ENCODE measurements at regions not wholly inside any gene's neighbourhood (a gene's known extent, or its start where the extent isn't known, plus 50 kb on each side); places are given as distances from the start of the nearest gene placed in this dataset.

DNA sequence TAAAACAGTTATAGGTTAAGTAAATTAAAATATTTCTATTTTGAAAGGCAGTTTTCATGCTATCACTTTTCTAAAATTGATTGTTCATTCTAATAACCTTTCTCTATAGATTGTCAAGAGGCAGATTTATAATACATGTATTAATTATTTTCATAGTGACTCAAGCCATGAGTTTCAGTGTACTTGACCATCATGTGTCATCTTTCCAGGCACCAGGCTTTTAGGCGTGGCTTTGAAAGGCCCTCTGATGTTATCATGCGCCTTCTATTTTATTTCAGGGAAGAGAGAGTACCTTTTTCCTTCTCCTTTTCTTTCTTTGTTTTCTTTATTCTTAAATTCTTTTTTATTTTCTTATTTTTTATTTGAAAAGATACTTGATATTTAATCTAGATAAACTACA is 128.3 kb upstream of the ETAA1 start:
- in situ Hi-C loops (cut with MboI) (no loop called here), intact Hi-C loops (cut with micrococcal nuclease; ENCODE audit: unreplicated experiment) (no loop called here)
- Histone ChIP-seq H4K20me1 (ENCODE audit: control insufficient read depth, insufficient read depth) (no peaks in the 10 kb centered on the region), H3K4me1 (ENCODE audit: control insufficient read depth, insufficient read depth, low read length) (no peaks in the 10 kb centered on the region), H3K36me3 (ENCODE audit: control insufficient read depth in 2 of 2, insufficient read depth in 2 of 2, low read length in 1 of 2) (no peaks in the 10 kb centered on the region), H3K27me3 (replicated peaks in 1 of 2; ENCODE audit: control insufficient read depth in 2 of 2, insufficient read depth in 2 of 2, low read length in 1 of 2) (no peaks in the 10 kb centered on the region), H3K27ac (ENCODE audit: control insufficient read depth, insufficient read depth) (no peak overlapping the region), H3K9me3 (replicated peaks; ENCODE audit: control insufficient read depth, insufficient read depth, low read length) (no peaks in the 10 kb centered on the region), H3K9ac (ENCODE audit: control insufficient read depth, insufficient read depth, low read length) (no peak overlapping the region), H2AFZ (ENCODE audit: control insufficient read depth, low read depth, low read length) (no peak overlapping the region), H3K79me2 (ENCODE audit: control insufficient read depth, insufficient read depth, low read length) (no peaks in the 10 kb centered on the region), H3K4me3 (no peak overlapping the region), H3K4me2 (ENCODE audit: control insufficient read depth, insufficient read depth) (no peak overlapping the region)
- DNase-seq (ENCODE audit: low read depth, low spot score) (no peak), ATAC-seq (no peak), FAIRE-seq (no peak)
- TF ChIP-seq PKNOX1 (IDR thresholded peaks at IDR 0.05), result no peak
- TF ChIP-seq CTCF (IDR thresholded peaks at IDR 0.05 in 2 of 3, conservative IDR thresholded peaks at IDR 0.05 in 1 of 3; ENCODE audit: control insufficient read depth in 2 of 3, extremely low read depth in 1 of 3, insufficient read depth in 1 of 3, low read depth in 3 of 3, low read length in 3 of 3), result no peak
- TF ChIP-seq ETV6 (conservative IDR thresholded peaks at IDR 0.05 in 1 of 2, IDR thresholded peaks at IDR 0.05 in 1 of 2; ENCODE audit: borderline replicate concordance in 1 of 2, low read depth in 1 of 2), result no peak
- ChIA-PET RAD21 (ENCODE audit: unreplicated experiment) (no interaction called here), CTCF (no interaction called here), SMC1A (ENCODE audit: uncharacterized antibody, unreplicated experiment) (no interaction called here), POLR2A (no interaction called here)
- BruUV-seq (replicated peaks), result no TSS peak
- WGBS (ENCODE audit: insufficient coverage, insufficient replicate concordance, low lambda C conversion rate, missing lambda C conversion rate), result 58% methylated on average over 2 of the region's 2 CpGs

DNA sequence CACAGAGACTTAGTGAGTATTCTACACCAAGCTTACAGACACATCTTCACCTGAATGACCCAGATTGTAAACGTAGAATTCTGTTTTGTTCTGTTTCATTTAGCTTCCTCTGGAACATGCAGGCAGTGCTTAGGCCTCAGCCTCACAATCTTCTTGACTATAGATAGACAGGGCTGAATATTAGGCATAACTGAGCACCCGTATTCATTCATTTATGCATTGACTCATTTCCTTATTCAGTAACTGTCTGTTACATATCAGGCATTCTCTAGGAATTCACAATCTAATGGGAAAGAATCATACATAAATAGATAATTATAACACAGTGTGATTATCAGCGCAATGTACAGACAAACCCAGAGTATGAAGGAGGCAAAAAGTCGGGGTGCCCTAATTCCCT is 124.9 kb upstream of the ETAA1 start:
- H3K27me3 ChIP-seq (replicated peaks in 1 of 2; ENCODE audit: control insufficient read depth in 2 of 2, insufficient read depth in 2 of 2, low read length in 1 of 2), result no peaks in the 10 kb centered on the region
- RAD21 ChIA-PET (ENCODE audit: unreplicated experiment), result no interaction called here
- no peaks in the 10 kb centered on the region for H3K36me3 ChIP-seq (ENCODE audit: control insufficient read depth in 2 of 2, insufficient read depth in 2 of 2, low read length in 1 of 2)
- 14% methylated on average over 4 of the region's 4 CpGs for WGBS (ENCODE audit: insufficient coverage, insufficient replicate concordance, low lambda C conversion rate, missing lambda C conversion rate)
- H3K79me2 ChIP-seq (ENCODE audit: control insufficient read depth, insufficient read depth, low read length), result no peaks in the 10 kb centered on the region
- POLR2A ChIA-PET, result no interaction called here
- ATAC-seq (no peak), DNase-seq (ENCODE audit: low read depth, low spot score) (no peak), FAIRE-seq (no peak)
- H3K4me2 ChIP-seq (ENCODE audit: control insufficient read depth, insufficient read depth), result no peak overlapping the region
- no peaks in the 10 kb centered on the region for H4K20me1 ChIP-seq (ENCODE audit: control insufficient read depth, insufficient read depth)
- no peak overlapping the region for H3K27ac ChIP-seq (ENCODE audit: control insufficient read depth, insufficient read depth)
- BruUV-seq (replicated peaks), result no TSS peak
- no peaks in the 10 kb centered on the region for H3K9me3 ChIP-seq (replicated peaks; ENCODE audit: control insufficient read depth, insufficient read depth, low read length)
- CTCF ChIA-PET, result interaction anchor here (0.8 kb wide), 1 partner anchor 309 kb away, joined by 3 read pairs; no protein-coding TSS in a partner anchor
- no peaks in the 10 kb centered on the region for H3K4me1 ChIP-seq (ENCODE audit: control insufficient read depth, insufficient read depth, low read length)
- SMC1A ChIA-PET (ENCODE audit: uncharacterized antibody, unreplicated experiment), result interaction anchor here (0.9 kb wide), 1 partner anchor 10 kb away, joined by 3 read pairs; no protein-coding TSS in a partner anchor
- H2AFZ ChIP-seq (ENCODE audit: control insufficient read depth, low read depth, low read length), result no peak overlapping the region
- in situ Hi-C loops (cut with MboI) (no loop called here), intact Hi-C loops (cut with micrococcal nuclease; ENCODE audit: unreplicated experiment) (no loop called here)
- no peak overlapping the region for H3K4me3 ChIP-seq
- no peak overlapping the region for H3K9ac ChIP-seq (ENCODE audit: control insufficient read depth, insufficient read depth, low read length)
- TF ChIP-seq KLF5 (IDR thresholded peaks at IDR 0.05; ENCODE audit: partially characterized antibody), result no peak
- no peak for TF ChIP-seq SIN3A (IDR thresholded peaks at IDR 0.05; ENCODE audit: low read depth, low read length)
- no peak for TF ChIP-seq RFX5 (IDR thresholded peaks at IDR 0.05; ENCODE audit: low read depth, low read length)
- TF ChIP-seq SUZ12 (IDR thresholded peaks at IDR 0.05; ENCODE audit: unreplicated experiment), result no peak
- TF ChIP-seq SMARCA5 (IDR thresholded peaks at IDR 0.05), result no peak
- no peak for TF ChIP-seq ZNF207 (IDR thresholded peaks at IDR 0.05; ENCODE audit: borderline replicate concordance)
- no peak for TF ChIP-seq HDAC6 (IDR thresholded peaks at IDR 0.05; ENCODE audit: unreplicated experiment)
- TF ChIP-seq, protein P1, sequence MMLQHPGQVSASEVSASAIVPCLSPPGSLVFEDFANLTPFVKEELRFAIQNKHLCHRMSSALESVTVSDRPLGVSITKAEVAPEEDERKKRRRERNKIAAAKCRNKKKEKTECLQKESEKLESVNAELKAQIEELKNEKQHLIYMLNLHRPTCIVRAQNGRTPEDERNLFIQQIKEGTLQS (IDR thresholded peaks at IDR 0.05; ENCODE audit: borderline replicate concordance, extremely low read depth, low read depth, low read length), result no peak
- no peak for TF ChIP-seq FOS (IDR thresholded peaks at IDR 0.05; ENCODE audit: borderline replicate concordance, extremely low read depth, insufficient read length)
- TF ChIP-seq PML (IDR thresholded peaks at IDR 0.05; ENCODE audit: low read length), result no peak
- no peak for TF ChIP-seq RAD51 (IDR thresholded peaks at IDR 0.05)
- no peak for TF ChIP-seq POLR2AphosphoS2 (IDR thresholded peaks at IDR 0.05; ENCODE audit: low read depth, low read length)
- no peak for TF ChIP-seq ZNF274 (IDR thresholded peaks at IDR 0.05; ENCODE audit: insufficient read depth, insufficient read length)

All from GM12878 (cell line).